SK-N-MC (cell line): ENCODE measurements at regions not wholly inside any gene's neighbourhood (a gene's known extent, or its start where the extent isn't known, plus 50 kb on each side); places are given as distances from the start of the nearest gene placed in this dataset.

Experiments
- EZH2 ChIP-seq: fragments of 200-600 bp; sonication (generic); IDR thresholded peaks from one replicate; pipeline ENCODE4 v1.6.1; 2017; ENCODE audit warnings: antibody characterized with exemption
- FOXP2 ChIP-seq: optimal IDR thresholded peaks from 2 replicates; pipeline ENCODE3; 2011; ENCODE audit warnings: mild to moderate bottlenecking, moderate library complexity; ENCODE audit not compliant: insufficient read depth; ENCODE audit errors: extremely low read length, control extremely low read depth
- POLR2AphosphoS5 ChIP-seq: IDR thresholded peaks from 2 replicates; pipeline ENCODE4 v1.6.1; 2012; ENCODE audit warnings: mild to moderate bottlenecking, low read depth, low read length, borderline replicate concordance

DNA sequence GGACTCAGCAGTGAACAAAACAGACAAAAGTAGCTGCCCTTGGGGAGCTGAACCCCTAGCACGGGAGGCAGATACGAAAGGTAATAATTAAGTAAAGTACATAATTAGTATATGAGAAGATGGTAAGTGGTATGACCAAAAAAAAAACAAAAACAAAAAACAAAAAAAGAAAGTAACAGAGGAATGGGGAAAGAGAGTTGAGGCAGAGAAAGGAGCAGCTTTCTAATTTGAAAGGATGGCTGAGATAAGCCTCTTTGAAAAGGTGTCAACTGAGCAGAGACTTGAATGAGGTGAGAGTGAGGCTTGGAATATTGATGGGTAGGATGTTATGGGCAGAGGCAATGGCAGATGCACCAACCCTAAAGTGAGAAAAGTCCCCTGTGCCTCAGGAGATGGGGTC, 69.7 kb downstream of the CARTPT start:
- no peak for TF ChIP-seq EZH2
- TF ChIP-seq POLR2AphosphoS5 = no peak
- no peak for TF ChIP-seq FOXP2
